A549 (cell line): ENCODE measurements at regions not wholly inside any gene's neighbourhood (a gene's known extent, or its start where the extent isn't known, plus 50 kb on each side); places are given as distances from the start of the nearest gene placed in this dataset.

Source experiments
- ATAC-seq, 2 experiments: fragments of 200-7000 bp in 1 of 2; fragments of >200 bp in 1 of 2; cut with Nextera tagmentation in 1 of 2; cut with Tn5 transposase in 1 of 2; 3 replicates each; pipeline versions ENCODE4 v1.8.0 to v1.9.1; 2018 to 2020; ENCODE audit warnings: mild to moderate bottlenecking in 1 of 2, moderate library complexity in 1 of 2
- CTCF ChIA-PET: fragments of 300-600 bp; sonication (Branson Sonifier 250); formaldehyde crosslinking; extraction: SDS; loops from one replicate; lab custom pipeline; 2021; ENCODE audit warnings: antibody characterized with exemption, inconsistent platforms; lab: Yijun Ruan, JAX
- POLR2A ChIA-PET: fragments of 350-600 bp; formaldehyde crosslinking; extraction: SDS; loops from one replicate; lab custom pipeline; 2021; ENCODE audit warnings: antibody characterized with exemption, inconsistent platforms; lab: Yijun Ruan, JAX
- DNase-seq, 2 experiments: peaks; one replicate each; pipeline versions ENCODE4 v3.0.0 to v3.0.0-alpha.2; 2011 to 2016; ENCODE audit warnings: low read depth in 1 of 2, low spot score in 1 of 2
- FAIRE-seq: peaks from 2 replicates; lab custom pipeline; 2011; peaks lifted over from hg19 to GRCh38; lab: Jason Lieb, UNC
- H3K27ac ChIP-seq, 2 experiments: fragments of >200 bp; sonication (Bioruptor Twin); formaldehyde crosslinking; 3 replicates each; pipeline ENCODE4 v1.5.1; 2016 to 2017
- H3K4me1 ChIP-seq: fragments of >200 bp; sonication (Bioruptor Twin); formaldehyde crosslinking; 3 replicates; pipeline ENCODE4 v1.6.1; 2016
- H3K4me2 ChIP-seq: fragments of >200 bp; sonication (Bioruptor Twin); formaldehyde crosslinking; 3 replicates; pipeline ENCODE4 v1.6.1; 2016
- H3K4me3 ChIP-seq: fragments of >200 bp; sonication (Bioruptor Twin); formaldehyde crosslinking; 3 replicates; pipeline ENCODE4 v1.5.1; 2016
- H3K9me3 ChIP-seq: fragments of >200 bp; sonication (Bioruptor Twin); formaldehyde crosslinking; 3 replicates; pipeline ENCODE4 v1.6.1; 2016
- CHD4 ChIP-seq: fragments of 200-600 bp; sonication (generic); IDR thresholded peaks from 2 replicates; pipeline ENCODE4 v1.6.1; 2016; ENCODE audit warnings: antibody characterized with exemption, mild to moderate bottlenecking, borderline replicate concordance
- EHMT2 ChIP-seq: fragments of 200-600 bp; sonication (generic); IDR thresholded peaks from 2 replicates; pipeline ENCODE4 v1.6.1; 2016; ENCODE audit warnings: antibody characterized with exemption, low read depth, mild to moderate bottlenecking, moderate library complexity
- ESRRA ChIP-seq: fragments of 150-350 bp; IDR thresholded peaks from 2 replicates; pipeline ENCODE4 v1.6.1; 2014; ENCODE audit warnings: mild to moderate bottlenecking, low read length, borderline replicate concordance
- FOSB ChIP-seq: fragments of 250-450 bp; sonication (Bioruptor Pico); IDR thresholded peaks from 2 replicates; pipeline ENCODE4 v1.5.0; 2020; ENCODE audit warnings: mild to moderate bottlenecking, moderate library complexity
- GATA3 ChIP-seq: IDR thresholded peaks from 2 replicates; pipeline ENCODE4 v1.6.1; 2012; ENCODE audit warnings: borderline replicate concordance
- HOXB13 ChIP-seq: fragments of 250-450 bp; sonication (Bioruptor Pico); IDR thresholded peaks from 2 replicates; pipeline ENCODE4 v1.5.0; 2020; ENCODE audit warnings: low read depth, mild to moderate bottlenecking, moderate library complexity
- KDM1A ChIP-seq: fragments of 200-600 bp; sonication (generic); IDR thresholded peaks from 2 replicates; pipeline ENCODE4 v1.6.1; 2016; ENCODE audit warnings: low read depth, mild to moderate bottlenecking
- KDM5A ChIP-seq: fragments of 200-600 bp; sonication (generic); IDR thresholded peaks from 2 replicates; pipeline ENCODE4 v1.6.1; 2016; ENCODE audit warnings: antibody characterized with exemption, mild to moderate bottlenecking
- PHF8 ChIP-seq: fragments of 200-600 bp; sonication (generic); IDR thresholded peaks from 2 replicates; pipeline ENCODE4 v1.6.1; 2016; ENCODE audit warnings: low read depth, mild to moderate bottlenecking, antibody characterized with exemption, moderate library complexity, borderline replicate concordance
- RCOR1 ChIP-seq: fragments of 150-350 bp; IDR thresholded peaks from 2 replicates; pipeline ENCODE4 v1.6.1; 2014; ENCODE audit warnings: antibody characterized with exemption, low read length, low read depth
- RFX5 ChIP-seq: fragments of 450-650 bp; IDR thresholded peaks from 2 replicates; pipeline ENCODE4 v1.7.1; 2014; ENCODE audit warnings: antibody characterized with exemption, mild to moderate bottlenecking, moderate library complexity
- RNF2 ChIP-seq: fragments of 200-600 bp; sonication (generic); IDR thresholded peaks from 2 replicates; pipeline ENCODE4 v1.6.1; 2016; ENCODE audit warnings: low read depth, mild to moderate bottlenecking, antibody characterized with exemption, moderate library complexity, borderline replicate concordance
- SMC3 ChIP-seq: fragments of >200 bp; sonication (Bioruptor Twin); formaldehyde crosslinking; IDR thresholded peaks from 3 replicates; pipeline ENCODE4 v1.6.1; 2018; ENCODE audit warnings: inconsistent platforms
- ZC3H11A ChIP-seq: fragments of 450-650 bp; IDR thresholded peaks from 2 replicates; pipeline ENCODE4 v1.6.1; 2014; ENCODE audit warnings: antibody characterized with exemption, mild to moderate bottlenecking
- ZSCAN20 ChIP-seq: fragments of 250-450 bp; sonication (Bioruptor Pico); IDR thresholded peaks from 2 replicates; pipeline ENCODE4 v1.8.0; 2022; ENCODE audit warnings: mild to moderate bottlenecking, moderate library complexity
- WGBS: methylation state at CpG from one replicate; pipeline ENCODE4 v1.1.6; 2017; ENCODE audit errors: missing lambda C conversion rate; 5-methylcytosine and 5-hydroxymethylcytosine counted together
- TF ChIP-seq, protein P1 (sequence below): fragments of 150-350 bp; IDR thresholded peaks from 2 replicates; pipeline ENCODE4 v1.6.1; 2014; ENCODE audit warnings: low read depth, mild to moderate bottlenecking, low read length
- TF ChIP-seq, protein P2 (sequence below): IDR thresholded peaks from 2 replicates; pipeline ENCODE4 v1.6.1; 2012; ENCODE audit warnings: low read depth, borderline replicate concordance
- TF ChIP-seq, protein P3 (sequence below): fragments of >200 bp; sonication (Bioruptor Twin); formaldehyde crosslinking; IDR thresholded peaks from 2 replicates; pipeline ENCODE4 v1.6.1; 2016
- TF ChIP-seq, protein P4 (sequence below): fragments of >200 bp; sonication (Bioruptor Twin); formaldehyde crosslinking; IDR thresholded peaks from 3 replicates; pipeline ENCODE4 v1.5.1; 2016

DNA sequence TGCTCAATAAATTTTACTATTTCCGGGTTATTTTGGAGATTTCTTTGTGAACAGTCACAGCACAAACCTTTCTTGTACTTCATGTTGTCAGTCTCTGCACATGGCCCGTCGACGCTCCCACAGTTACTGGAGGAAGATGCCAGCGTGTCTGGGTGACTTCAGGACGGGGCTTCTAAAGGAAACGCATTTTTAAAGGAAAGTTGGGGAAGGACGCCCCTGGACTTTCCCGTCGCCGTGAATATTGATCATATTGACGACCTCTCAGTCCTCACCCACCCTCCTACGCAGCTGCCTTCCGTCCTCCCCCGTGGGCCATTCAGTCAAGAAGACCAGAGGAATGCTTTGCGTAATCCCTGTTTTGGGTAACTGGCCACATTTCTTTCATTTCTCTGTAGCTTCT, 71.1 kb upstream of the SNTG2 start:
- TF ChIP-seq, protein P1, sequence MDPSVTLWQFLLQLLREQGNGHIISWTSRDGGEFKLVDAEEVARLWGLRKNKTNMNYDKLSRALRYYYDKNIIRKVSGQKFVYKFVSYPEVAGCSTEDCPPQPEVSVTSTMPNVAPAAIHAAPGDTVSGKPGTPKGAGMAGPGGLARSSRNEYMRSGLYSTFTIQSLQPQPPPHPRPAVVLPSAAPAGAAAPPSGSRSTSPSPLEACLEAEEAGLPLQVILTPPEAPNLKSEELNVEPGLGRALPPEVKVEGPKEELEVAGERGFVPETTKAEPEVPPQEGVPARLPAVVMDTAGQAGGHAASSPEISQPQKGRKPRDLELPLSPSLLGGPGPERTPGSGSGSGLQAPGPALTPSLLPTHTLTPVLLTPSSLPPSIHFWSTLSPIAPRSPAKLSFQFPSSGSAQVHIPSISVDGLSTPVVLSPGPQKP: no peak
- ChIA-PET POLR2A (no interaction called here), CTCF (no interaction called here)
- FAIRE-seq: no peak
- no peak overlapping the region for H3K4me3 ChIP-seq
- no peaks in the 10 kb centered on the region for H3K9me3 ChIP-seq
- 43% methylated on average over 16 of the region's 16 CpGs for WGBS
- H3K27ac ChIP-seq: no peak overlapping the region
- no peak overlapping the region for H3K4me2 ChIP-seq
- no peaks in the 10 kb centered on the region for H3K4me1 ChIP-seq
- DNase-seq: no peak
- ATAC-seq: no peak

DNA sequence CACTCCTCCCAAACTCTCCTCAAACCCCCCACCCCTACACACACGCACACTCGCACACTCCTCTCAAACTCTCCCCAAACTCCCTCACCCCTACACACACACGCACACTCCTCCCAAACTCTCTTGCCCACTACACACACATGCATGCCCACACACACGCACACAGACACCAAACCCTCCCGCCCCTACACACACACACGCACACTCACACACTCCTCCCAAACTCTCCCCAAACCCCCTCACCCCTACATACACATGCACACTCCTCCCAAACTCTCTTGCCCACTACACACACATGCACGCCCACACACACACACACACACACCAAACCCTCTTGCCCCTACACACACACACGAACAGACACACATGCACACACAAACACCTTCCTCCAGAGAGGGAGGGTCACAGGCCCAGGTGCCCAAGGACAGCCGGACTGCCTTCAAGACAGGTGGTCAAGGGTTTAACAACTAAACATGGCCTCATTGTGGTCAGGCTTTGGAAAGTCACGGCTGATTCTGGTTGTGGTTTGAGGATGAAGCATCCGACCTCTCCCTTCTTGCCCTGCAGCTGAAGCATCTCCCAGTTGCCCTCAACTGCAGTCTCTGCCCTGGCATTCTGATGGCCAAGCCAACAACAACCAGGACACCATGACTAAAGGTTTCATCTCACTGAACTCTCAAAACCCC, 72.3 kb upstream of the SNTG2 start:
- Histone ChIP-seq H3K4me2 (no peak overlapping the region), H3K4me1 (no peaks in the 10 kb centered on the region), H3K9me3 (no peaks in the 10 kb centered on the region), H3K27ac (no peak overlapping the region), H3K4me3 (no peak overlapping the region)
- FAIRE-seq: no peak
- ATAC-seq: no peak
- no peak for DNase-seq
- no peak for TF ChIP-seq PHF8
- TF ChIP-seq, protein P2, sequence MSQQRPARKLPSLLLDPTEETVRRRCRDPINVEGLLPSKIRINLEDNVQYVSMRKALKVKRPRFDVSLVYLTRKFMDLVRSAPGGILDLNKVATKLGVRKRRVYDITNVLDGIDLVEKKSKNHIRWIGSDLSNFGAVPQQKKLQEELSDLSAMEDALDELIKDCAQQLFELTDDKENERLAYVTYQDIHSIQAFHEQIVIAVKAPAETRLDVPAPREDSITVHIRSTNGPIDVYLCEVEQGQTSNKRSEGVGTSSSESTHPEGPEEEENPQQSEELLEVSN: no peak
- no peak for TF ChIP-seq SMC3
- TF ChIP-seq EHMT2: no peak
- no peak for TF ChIP-seq HOXB13 (CRISPR knock-in tag)
- TF ChIP-seq ESRRA: no peak
- TF ChIP-seq, protein P3, sequence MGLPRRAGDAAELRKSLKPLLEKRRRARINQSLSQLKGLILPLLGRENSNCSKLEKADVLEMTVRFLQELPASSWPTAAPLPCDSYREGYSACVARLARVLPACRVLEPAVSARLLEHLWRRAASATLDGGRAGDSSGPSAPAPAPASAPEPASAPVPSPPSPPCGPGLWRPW: no peak
- POLR2A ChIA-PET: no interaction called here
- 38% methylated on average over 11 of the region's 11 CpGs for WGBS
- CTCF ChIA-PET: no interaction called here

DNA sequence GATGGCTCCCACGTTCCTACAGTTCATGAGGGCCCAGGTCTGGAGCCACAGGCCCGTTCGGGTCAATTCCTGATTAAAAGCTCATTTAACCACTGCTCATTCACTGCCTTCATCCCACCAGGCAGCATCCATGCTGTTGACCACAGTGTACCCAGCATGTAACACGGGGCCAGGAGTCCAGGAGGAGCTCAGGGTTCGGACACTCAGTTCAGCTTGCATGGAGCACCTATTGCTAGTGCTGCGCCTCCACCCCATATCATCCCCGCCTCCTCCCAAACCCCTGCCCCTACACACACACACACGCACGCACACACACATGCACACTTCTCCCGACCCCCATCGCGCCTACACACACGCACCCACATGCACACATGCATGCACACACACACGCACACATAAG, 72.9 kb upstream of the SNTG2 start:
- Histone ChIP-seq H3K4me3 (no peak overlapping the region), H3K27ac (no peak overlapping the region), H3K4me1 (no peaks in the 10 kb centered on the region), H3K9me3 (no peaks in the 10 kb centered on the region), H3K4me2 (no peak overlapping the region)
- ATAC-seq: no peak
- POLR2A ChIA-PET: no interaction called here
- no peak for FAIRE-seq
- WGBS: 34% methylated on average over 14 of the region's 14 CpGs
- TF ChIP-seq RNF2: no peak
- TF ChIP-seq KDM1A: no peak
- TF ChIP-seq ZSCAN20: no peak
- no peak for TF ChIP-seq KDM5A
- TF ChIP-seq ZC3H11A: no peak
- no peak for TF ChIP-seq RFX5
- TF ChIP-seq CHD4: no peak
- no peak for TF ChIP-seq RCOR1
- no peak for TF ChIP-seq FOSB (CRISPR knock-in tag)
- no peak for TF ChIP-seq GATA3
- TF ChIP-seq, protein P4, sequence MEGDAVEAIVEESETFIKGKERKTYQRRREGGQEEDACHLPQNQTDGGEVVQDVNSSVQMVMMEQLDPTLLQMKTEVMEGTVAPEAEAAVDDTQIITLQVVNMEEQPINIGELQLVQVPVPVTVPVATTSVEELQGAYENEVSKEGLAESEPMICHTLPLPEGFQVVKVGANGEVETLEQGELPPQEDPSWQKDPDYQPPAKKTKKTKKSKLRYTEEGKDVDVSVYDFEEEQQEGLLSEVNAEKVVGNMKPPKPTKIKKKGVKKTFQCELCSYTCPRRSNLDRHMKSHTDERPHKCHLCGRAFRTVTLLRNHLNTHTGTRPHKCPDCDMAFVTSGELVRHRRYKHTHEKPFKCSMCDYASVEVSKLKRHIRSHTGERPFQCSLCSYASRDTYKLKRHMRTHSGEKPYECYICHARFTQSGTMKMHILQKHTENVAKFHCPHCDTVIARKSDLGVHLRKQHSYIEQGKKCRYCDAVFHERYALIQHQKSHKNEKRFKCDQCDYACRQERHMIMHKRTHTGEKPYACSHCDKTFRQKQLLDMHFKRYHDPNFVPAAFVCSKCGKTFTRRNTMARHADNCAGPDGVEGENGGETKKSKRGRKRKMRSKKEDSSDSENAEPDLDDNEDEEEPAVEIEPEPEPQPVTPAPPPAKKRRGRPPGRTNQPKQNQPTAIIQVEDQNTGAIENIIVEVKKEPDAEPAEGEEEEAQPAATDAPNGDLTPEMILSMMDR: no peak
- TF ChIP-seq, protein P1: no peak
- TF ChIP-seq, all 56 proteins: peak for 0
- CTCF ChIA-PET: no interaction called here
- DNase-seq: no peak
